GM19025 (cell line): ENCODE measurements at regions not wholly inside any gene's neighbourhood (a gene's known extent, or its start where the extent isn't known, plus 50 kb on each side); places are given as distances from the start of the nearest gene placed in this dataset.
"Not testable (repeated sequence)": the region's sequence is repeated elsewhere in the genome, so short reads cannot be mapped to it uniquely, and the experiment has no call there.

Experiments
- ATAC-seq: cut with Tn5 transposase; IDR thresholded peaks from one replicate; pipeline ENCODE4 v1.9.1; 2021; ENCODE audit warnings: mild to moderate bottlenecking, low read depth, moderate library complexity; ENCODE audit not compliant: unreplicated experiment

DNA sequence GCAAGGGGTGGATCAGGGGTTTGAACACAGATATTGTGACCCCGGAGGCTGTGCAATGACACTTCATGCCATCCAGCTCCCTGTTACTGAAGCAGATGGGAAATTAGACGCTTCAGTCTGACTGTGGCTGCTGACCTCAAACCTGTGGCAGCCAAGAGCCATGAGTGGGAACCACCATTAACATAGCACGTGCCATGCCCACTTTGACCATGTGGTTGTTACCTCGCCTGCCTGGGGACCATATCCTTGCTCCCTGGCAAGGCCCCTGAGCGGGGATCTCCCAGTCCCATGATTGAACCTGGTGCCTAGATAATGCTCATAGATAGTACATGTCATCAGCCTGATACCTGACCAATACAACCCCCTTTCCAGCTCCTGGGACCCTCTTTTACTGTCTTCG lies 68.9 kb downstream of the CYP26B1 start:
- ATAC-seq: no peak

- ATAC-seq: no peak
Measured at GRCh38 chr2:72077702-72078169, 69.9 kb downstream of the CYP26B1 start.

DNA sequence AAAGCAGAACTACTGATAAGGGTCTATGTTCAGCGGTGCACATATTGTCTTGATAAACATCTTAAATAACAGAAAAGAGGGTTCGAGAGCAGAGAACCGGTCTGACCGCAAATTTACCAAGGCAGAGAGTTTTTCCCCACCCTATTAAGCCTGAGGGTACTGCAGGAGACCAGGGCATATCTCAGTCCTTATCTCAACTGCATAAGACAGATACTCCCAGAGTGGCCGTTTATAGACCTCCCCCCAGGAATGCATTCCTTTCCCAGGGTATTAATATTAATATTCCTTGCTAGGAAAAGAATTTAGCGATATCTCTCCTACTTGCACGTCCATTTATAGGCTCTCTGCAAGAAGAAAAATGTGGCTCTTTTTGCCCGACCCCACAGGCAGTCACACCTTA lies 74.3 kb downstream of the CYP26B1 start:
- ATAC-seq: not testable (repeated sequence)

- ATAC-seq: not testable (repeated sequence)
Measured at GRCh38 chr2:72064197-72064596, 83.5 kb downstream of the CYP26B1 start.

- ATAC-seq: no peak
Measured at GRCh38 chr2:72062336-72062735, 85.3 kb downstream of the CYP26B1 start.

DNA sequence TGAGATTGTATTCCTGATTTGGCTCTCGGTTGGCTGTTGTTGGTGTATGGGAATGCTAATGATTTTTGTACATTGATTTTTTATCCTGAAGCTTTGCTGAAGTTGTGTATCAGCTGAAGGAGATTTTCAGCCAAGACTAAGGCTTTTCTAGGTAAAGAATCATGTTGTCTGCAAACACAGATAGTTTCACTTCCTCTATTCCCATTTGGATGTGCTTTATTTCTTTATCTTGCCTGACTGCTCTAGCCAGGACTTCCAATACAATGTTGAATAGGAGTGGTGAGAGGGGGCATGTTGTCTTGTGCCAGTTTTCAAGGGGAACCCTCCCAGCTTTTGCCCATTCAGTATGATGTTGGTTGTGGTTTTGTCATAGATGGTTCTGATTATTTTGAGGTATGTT lies 90.4 kb downstream of the CYP26B1 start:
- ATAC-seq: no peak

DNA sequence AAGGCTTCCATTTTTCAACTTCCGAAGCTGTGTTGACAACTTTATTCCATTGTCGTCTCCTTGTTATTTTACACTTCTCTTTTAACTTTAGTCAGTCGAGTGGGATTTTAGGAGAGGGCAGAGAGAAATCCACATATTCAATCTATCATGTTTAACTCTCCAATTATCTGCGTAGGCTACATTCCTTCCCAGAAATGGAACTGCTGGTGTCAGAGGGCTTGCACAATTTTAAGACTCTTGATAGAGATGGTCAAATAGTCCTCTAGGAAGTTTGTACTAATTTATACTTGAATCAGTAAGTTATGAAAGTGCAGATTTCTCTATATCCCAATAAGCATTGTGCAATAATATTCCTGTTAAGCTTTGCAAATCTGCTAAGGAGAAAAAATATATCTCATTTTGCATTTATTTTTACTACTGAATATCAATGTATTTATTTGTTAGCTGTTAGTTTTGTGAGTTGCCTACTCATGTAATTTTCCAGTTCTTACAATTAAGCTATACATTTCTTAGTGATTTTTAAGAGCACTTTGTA lies 95.6 kb downstream of the CYP26B1 start:
- ATAC-seq: no peak

- ATAC-seq: no peak
Measured at GRCh38 chr2:72051204-72051603, 96.5 kb downstream of the CYP26B1 start.

- ATAC-seq: no peak
Measured at GRCh38 chr2:72050734-72051133, 96.9 kb downstream of the CYP26B1 start.

DNA sequence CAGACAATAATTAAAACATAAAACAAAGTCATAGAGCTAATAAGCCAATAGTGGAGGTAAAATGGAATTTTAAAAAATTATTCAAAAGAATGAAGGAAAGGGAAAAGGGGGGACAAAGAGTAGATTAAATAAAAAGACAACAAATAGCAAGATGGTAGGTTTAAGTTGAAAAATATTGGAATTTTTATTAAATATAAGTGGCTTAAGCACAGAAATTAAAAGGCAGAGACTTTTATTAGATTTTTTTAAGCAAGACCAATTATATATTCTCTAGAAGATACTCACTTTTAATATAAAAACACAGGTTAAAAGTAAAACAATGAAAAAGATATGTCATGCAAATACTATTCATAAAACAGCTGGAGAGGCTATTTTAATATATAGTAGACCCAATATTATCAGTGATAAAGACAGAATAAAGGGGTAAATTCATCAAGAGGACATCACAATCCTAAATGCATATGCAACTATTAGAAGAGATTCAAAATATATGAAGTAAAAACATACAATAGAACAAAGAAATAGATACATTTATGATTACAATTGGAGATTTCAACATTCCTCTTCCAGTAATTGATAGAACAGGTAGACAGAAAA lies 98.7 kb downstream of the CYP26B1 start:
- ATAC-seq: no peak

DNA sequence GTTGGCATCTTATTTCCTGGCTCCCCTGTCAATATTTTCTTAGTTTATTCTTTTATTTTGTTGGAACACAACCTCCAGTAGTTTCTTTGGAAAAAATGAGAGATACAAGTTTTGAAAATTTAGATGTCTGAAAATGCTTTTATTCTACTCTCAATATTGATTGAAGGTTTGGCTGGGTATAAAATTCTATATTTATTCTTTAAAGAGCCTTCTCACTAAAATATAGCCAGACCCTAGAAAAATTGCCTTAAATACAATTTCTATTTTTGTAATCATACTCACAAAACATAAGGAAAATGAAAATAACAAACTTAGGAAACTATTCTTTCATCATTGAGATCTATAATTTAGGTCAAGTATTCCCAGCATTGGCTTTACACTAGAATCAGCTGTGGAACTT lies 103.7 kb downstream of the CYP26B1 start:
- ATAC-seq: no peak

GRCh38 chr2:72041638-72042111 lies 106.0 kb downstream of the CYP26B1 start:
- ATAC-seq: no peak

GRCh38 chr2:72040629-72041571 lies 106.8 kb downstream of the CYP26B1 start:
- ATAC-seq: no peak

- ATAC-seq: no peak
Measured at GRCh38 chr2:72038524-72038923, 109.1 kb downstream of the CYP26B1 start.

- no peak for ATAC-seq
Measured at GRCh38 chr2:72037261-72037666, 110.4 kb downstream of the CYP26B1 start.

DNA sequence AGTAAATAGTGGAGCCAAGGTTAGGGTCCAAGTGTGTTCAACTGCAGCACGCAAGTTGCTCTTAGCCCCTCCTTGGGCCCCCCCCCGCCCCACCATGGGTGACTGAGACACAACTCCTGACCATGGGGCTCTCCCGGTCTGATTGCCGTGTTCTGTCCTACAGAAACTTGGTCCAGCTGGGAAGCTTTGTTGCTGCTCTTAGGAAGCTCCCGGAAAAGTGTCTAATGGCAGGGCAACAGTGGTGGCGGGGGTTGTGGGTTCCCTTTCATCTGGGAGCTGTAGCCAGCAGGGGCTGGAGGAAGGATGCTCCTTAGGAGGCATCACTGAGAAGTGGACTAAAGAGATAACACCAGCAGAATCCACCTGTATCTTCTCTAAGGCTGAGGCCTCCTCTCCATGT lies 111.1 kb downstream of the CYP26B1 start:
- no peak for ATAC-seq

DNA sequence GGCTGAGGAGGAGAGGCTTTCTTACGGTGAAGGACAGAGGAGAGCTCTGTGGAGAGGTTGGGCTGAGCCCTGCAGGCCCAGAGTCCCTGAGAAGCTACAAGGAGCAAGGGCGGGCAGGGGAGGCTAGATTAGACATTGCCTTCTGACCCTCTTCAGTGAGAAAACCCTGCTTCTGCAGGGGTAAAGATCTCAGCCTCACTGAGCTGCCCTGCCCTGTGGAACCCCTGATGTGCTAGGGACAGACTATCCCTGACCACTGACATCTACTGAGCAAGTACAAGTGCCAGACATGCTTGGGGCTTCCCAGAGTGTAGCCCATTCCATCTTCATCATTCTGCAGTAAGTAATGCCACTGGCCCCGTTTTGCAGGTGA lies 111.5 kb downstream of the CYP26B1 start:
- ATAC-seq: no peak

- ATAC-seq: no peak
Measured at GRCh38 chr2:72035518-72036172, 112.0 kb downstream of the CYP26B1 start.

DNA sequence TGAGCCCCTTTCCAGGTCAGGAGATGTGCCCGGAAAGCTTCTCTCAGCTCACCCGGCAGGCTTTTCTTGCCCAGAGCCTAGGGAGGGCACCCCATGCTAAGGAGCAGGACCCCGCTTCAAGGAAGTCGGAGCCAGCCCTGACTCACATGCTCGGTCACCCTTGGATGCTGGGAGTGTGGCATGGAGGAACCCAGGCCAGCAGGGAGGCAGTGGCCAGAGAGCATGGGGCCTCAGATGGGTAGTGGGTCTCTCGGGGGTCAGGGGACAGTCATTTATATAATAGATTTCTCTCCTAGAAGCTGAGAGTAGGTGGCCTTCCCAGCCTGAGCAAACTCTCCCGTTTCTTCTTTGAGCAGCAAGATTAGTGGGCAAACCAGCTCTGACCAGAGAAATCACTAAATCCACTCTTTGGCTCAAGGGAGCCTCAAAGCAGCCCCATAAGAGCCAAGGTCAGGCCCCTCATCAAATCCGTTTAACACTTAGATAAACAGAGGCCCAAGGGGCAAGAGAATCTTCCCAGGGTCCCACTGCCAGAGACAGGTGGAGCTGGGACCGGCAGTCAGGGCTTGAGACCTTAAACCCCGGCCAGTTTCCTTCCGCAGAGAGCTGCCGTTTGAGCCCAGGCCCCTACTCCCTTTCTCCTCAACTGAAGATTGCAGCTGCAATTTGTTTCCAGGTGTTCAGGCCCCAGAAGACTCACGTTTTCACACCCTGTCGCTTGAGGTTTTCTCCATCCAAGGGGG lies 113.1 kb downstream of the CYP26B1 start:
- ATAC-seq: no peak

DNA sequence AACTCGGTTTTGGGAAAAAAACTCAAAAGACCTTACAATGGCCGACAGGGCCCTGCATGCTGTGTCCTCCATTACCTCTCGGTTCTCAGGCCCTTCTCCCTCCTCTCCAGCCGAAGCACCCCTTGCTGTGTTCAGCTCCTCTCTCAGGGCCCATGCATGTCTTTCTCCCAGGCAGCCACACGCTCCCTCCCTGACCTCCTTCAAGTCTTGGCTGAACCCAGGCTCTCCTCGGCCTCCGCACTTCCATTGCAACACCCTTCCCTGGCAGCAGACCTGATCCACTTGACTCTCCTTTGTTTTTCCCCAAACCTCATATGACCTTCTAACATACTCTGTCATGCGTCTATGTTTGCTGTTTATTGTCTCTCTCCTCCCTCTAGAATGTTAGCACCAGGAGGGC lies 114.0 kb downstream of the CYP26B1 start:
- no peak for ATAC-seq
